Epidermal melanocyte (primary cell): ENCODE measurements at regions not wholly inside any gene's neighbourhood (a gene's known extent, or its start where the extent isn't known, plus 50 kb on each side); places are given as distances from the start of the nearest gene placed in this dataset.

ENCODE experiments used
- DNase-seq: peaks from one replicate; pipeline ENCODE4 v3.0.0; 2011; ENCODE audit warnings: low spot score; ENCODE audit not compliant: insufficient read length

DNA sequence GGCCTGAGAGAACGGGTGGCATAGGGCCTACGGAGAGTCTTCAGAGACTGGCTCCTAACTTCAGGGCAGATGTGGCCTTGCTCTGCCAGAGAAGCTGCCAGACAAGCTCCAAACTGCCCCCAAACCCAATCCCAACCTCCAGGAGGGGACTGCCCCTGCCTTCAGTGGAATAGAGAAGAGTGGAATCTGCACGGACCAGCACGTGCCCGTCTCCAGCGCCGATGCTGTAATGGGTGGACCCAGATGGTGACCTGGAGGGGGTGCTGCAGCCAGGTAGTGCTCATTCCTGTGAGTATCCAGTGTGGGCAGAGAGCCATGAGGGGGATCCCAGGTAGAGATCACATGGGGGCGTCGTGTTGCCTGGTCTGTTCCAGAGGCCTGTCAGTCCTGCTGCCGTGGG lies 73.2 kb upstream of the NKX1-1 start:
- DNase-seq = no peak

DNA sequence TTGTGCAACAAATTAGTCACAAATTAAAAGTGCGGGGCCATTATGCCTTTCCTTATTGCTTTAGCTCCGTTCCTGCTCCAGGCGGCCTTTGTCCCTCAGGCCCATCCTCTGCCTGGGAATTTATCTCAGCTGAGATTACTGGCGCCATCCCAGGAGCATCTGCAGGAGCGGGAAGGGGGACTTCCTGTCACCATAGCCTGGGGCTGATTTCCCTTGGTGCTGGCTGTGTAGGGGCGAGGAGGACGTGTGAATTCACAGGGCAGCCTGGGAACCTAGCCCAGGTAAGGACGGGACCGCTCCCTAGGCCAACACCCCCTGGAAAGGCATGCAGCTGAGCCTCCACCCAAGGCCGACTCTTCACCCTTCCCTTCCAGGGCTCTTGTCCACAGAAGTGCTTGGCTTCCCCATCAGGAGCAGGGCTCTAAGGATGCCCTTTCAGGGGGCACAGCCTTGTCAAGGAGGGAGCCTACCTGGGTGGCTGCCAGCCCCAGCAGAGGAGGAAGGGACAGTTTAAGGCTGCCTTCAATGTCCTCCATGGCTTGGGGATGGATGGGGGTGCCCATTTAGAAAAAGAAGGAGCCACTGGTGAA lies 72.6 kb upstream of the NKX1-1 start:
- no peak for DNase-seq

DNA sequence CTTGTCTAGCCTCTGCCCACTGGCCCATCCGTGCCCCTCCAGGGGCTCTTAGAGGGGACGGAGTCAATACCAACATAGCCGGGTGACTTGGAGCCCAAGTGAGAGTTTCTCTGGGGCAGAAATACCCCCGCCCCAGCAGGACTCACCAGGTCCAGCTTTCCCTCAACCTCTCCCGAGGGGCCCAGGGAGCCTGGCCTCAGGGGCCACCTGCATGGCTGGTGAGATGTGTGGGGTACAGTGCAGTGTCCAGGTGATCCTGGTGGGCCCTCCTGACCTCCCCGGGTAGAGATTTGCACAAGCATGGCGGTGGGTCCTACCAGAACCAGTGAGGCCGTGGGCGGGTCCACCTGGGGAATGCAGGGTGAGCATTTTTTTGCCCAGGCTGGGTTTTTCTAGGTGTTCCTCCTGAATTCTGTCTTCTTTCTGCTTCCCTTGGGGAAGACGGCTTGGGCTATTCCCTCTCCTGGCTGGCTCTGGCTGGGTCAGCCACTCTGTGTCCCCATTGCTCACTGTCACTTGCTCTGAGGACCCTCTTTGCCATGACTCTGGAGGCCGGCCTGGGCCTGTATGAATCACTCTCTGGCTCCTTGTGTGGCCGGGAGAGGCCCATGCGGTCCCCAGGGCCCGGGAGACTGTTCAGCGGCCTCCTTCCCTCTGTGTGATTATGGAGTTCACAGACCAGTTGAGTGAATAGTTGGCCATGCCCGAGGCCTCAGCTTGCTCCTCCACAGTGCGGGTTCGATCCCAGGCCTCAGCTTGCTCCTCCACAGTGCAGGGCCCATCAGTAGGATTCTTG lies 71.0 kb upstream of the NKX1-1 start:
- no peak for DNase-seq

DNA sequence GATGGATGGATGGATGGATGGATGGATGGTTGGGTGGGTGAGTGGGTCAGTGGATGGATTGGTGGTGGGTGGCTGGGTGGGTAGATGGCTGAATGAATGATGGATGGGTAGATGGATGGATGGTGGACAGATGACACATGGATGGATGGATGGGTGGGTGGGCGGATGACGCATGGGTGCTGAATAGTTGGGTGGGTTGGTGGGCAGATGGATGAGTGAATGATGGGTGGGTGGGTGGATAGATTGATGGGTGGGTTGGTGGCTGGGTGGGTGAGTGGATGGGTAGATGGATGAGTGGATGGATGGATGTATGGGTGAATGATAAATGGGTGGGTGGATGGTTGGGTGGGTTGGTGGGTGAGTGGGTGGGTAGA lies 69.9 kb upstream of the NKX1-1 start:
- no peak for DNase-seq

DNA sequence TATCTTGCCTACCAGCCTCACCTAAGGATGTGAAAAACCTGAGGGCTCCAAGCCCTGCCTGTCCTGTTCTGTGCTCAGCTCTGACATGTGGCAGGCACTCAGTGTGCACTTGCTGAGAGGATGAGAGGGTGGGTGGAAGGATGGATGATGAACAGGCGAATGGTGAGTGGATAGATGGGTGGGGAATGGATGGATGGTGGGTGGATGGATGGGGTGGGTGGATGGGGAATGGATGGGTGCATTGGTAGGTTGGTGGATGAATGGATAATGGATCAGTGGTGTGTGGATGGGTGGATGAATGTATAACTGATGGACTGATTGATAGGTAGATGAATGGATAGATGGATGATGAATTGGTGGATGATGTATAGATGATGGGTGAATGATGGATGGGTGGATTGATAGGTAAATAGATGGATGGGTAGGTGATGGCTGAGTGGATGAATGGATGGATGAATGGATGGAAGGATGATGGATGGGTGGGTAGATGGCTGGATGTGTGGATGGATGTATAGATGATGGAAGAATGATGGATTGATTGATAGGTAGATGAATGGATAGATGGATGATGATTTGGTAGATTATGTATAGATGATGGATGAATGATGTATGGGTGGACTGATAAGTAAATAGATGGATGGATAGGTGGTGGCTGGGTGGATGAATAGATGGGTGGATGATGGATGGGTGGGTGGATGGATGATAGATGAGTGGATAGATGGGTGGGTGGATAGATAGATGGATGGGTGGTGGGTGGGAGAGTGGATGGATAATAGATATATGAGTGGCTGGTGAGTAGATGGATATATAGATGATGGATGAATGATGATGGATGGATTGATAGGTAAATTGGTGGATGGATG lies 69.3 kb upstream of the NKX1-1 start:
- no peak for DNase-seq

DNA sequence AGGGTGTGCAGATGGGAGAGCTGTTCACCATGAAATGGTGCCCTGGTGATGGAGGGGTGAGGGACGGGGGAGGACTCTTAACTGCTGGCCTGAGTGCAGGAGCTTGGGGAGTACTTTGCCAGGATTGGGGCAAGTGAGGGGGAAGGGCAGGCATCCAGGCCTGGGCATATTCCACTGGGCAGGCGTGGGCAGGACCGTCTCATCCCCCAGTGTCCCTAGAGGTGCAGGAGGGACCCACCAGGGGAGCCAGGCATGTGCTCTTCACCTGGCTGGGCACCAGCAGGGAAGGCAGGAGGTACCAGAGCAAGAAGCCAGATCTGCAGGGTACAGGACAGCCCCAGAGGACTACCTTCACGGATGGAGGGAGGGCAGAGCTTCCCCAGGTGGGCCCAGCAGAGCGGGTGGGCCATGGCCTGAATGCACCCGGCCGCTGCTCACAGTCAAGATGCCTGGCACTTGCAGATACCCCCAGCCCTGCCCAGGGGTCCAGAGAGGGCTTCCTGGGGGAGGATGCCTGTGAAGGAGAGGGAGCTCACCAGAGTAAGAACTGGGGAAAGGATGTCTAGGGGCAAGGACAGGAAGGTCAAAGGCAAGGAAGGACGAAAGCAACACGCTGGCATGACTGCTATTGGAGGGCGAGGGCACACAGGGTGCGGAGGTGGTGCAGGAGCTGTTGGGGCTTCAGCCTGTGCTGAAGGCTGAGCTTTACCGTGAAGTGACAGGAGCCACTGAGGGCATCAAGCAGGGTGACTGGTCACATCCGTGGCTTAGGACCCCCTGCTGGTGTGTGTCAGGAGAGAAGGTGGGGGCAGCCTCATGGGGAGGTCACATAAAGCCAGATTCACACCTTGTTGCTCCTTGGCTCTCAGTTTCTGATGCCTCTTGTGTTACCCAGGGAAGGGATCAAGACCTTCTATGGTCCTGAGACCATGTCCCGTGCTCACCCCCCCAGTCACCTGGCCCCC lies 68.2 kb upstream of the NKX1-1 start:
- no peak for DNase-seq

DNA sequence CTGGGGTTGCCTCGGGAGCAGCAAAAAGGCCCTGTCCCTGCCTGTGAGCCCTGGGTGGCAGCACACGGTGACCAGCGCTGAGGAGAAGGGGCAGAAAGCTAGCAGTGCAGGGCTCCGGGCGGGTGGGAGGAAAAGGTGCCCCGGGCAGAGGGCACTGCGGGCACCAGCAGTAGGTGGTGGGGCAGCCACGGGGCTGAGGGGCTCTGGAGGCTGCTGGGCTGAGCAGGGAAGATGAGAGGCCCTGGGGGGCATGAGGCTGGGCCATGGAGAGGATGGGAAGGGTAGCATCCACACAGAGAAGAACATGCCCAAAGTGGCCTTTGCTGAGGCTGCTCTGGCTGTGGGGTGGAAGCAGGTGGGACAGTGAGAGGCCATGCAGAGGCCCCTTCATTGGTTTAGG lies 67.5 kb upstream of the NKX1-1 start:
- no peak for DNase-seq

DNA sequence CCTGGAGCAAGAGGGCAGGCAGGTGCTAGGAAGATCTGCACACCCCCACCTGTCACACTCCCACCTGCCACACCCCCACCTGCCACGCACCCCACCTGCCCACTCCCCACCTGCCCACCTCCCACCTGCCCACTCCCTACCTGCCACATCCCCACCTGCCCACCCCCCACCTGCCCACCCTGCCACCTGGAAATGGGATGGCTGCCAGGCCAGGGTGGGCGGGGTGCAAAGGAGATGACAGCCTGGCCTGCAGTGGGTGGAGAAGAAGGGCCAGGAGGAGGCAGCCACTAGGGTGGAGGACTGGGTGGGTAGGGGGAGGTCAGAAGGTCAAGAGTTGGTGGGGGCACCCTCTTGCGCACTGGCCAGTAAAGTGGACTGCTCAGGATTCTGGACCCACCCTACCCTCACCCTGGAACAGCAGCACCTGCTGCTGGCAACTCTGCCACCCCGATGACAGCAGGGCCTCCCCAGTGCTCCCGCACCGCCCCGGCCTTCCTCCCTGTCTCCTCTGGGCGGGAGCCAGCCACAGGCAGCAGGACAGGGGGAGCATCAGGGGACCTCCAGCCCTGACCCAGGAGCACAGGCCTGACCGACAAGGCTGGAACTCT lies 66.8 kb upstream of the NKX1-1 start:
- no peak for DNase-seq

DNA sequence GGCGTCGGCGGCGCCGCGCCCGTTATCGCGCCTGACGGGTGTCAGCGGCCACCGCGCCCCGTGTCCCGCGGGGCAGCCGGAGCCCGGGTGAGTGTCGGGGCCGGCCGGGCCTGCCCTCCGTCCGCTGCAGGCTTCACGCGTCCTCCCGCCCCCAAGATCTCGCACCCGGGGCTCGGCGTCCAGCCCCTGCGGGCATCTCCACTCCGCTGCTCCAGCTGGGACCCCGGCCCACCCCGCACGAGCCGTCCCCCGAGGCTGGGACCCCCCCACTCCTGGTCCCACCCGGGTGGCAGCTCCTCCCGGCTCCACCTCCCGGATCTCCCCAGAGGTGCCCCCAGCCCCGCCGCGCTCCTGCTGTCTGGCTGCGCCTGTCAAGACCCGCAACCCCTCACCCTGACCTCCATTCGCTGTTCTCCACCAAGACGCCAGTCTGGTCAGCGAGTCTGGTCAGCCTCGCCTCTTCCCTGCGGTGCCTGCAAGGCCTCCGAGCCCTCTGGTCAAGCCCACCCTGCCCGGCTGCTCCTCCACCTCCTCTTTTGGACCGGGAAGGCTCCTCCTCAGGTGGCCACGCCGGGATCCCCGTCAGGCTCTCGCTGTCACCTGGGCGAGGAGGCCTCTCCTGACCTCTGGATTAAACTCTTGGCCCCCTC lies 66.0 kb upstream of the NKX1-1 start:
- no peak for DNase-seq

DNA sequence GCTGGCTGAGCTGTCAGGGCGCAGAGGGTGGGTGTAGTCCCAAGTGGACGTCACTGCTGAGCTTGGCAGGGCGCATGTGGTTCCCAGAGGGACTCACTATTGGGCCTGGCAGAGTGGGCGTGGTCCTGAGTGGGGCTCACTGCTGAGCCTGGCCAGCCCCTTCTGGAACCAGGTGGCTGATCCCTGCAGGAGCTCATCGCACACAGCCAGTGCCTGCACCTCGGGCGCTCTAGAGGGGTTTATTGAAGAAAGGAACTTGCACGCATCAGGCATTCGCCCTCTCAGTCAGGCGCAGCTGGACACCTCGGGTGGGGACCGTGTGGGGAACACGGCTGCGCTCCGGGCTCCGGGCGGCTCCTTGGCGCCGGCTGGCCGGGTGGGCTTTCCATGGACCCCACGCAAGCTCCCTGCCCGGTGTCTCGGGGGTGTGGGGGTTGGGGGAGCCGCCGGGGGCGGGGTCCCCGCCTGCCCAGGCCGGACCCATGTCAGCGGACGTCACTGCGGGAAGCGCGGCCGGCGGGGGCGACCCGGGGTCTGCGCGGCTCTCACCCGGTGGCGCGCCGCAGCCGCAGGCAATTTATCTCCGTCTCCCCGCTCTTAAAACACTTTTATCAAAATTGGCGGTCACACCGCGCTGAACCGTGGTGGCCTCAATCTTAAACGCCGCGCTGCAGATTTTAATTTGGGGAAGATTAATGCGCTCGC lies 65.4 kb upstream of the NKX1-1 start:
- no peak for DNase-seq

DNA sequence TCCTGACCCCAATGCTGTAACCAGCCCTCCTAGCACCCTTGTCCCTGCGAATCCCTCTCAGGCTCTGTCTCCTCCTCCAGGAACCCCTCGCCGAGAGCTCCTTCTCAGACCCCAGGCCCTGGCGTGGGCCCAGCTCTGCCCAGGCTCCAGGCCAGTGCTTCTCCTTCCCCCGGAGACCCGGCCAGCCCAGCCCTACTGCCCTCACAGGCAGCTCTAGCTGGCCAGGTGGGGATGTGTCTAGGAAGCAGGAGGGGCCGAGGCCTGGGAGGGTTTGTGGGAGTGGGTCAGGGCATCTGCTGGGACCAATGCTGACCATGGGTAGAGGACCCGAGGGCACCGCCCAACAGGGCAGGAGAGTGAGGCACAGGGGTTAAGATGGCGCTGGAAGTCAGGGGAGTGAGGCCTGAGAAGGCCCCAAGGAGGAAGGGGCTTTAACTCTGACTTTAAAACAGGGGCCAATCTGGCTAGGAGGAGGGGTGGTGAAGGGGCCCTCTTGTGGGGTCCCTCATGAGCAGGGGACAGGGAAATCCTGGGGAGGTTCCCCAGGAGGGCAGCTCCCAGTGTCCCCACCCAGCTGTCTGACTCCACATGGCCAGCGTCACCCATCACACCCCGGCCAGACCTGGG lies 64.7 kb upstream of the NKX1-1 start:
- DNase-seq = no peak

DNA sequence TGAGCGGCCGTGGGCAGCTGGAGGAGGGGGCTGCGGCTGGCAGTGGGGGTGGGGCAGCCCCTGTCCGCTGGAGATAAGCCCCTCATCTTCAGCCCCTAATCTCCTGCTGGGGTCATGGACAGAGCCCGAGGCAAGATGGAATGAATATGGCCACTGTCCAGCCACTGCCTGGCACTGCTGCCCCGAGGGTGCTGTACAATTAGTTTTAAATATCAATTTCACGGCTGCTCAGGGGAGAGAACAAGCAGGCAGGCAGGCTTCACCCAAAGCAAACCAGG lies 64.1 kb upstream of the NKX1-1 start:
- DNase-seq = no peak

DNA sequence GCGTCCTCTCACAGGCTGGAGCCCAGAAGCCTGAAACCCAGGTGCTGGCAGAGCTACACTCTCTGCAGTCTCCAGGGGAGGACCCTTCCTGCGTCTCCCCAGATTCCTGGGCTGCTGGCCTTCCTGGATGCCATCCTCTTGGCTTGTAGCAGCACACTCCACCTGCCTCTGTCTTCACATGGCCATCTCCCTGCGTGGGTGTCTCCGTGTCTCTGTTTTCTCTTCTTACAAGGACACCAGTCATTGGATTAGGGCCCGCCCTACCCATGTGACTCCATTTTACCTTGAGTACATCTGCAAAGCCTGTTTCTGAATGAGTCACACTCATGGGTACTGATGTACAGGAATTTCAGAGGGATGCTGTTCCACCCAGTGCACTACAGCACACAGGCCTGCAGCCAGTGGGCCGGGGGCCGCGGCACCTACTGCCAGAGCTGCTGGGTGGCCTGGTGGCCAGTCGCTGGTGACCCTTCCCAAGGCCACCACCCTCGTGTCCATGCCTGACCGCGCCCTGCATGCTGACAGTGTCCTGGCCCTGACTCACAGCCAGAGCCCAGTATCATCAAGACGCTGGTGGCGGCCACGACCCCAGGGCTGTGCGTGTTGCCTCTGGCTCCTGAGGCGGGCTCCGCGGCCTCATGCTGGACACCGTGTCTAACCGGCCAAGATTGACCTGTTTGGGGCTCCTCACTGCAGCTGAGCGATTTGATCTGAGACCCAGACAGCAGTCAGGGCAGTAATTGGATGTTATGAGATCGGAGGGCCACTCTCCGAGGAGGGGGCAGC lies 63.6 kb upstream of the NKX1-1 start:
- no peak for DNase-seq

DNA sequence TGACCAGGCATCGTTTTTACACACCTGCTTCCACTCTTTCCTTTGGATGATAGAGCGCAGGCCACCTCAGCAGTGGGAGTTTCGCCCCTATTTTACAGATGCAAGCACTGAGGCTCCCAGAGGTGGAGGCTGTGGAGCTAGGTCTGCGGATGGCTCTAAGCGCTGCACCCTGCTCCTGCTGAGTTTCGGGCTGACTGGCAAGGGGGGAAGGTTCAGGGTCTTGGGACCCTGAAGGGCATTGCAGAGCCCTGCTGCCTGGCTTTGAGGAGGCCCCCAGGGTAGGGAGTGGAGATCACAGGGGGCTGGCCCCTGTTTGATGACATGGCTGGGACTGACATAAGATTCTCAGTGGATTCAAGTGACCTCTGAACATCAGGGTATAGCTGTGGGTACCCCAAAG lies 62.8 kb upstream of the NKX1-1 start:
- DNase-seq = no peak

DNA sequence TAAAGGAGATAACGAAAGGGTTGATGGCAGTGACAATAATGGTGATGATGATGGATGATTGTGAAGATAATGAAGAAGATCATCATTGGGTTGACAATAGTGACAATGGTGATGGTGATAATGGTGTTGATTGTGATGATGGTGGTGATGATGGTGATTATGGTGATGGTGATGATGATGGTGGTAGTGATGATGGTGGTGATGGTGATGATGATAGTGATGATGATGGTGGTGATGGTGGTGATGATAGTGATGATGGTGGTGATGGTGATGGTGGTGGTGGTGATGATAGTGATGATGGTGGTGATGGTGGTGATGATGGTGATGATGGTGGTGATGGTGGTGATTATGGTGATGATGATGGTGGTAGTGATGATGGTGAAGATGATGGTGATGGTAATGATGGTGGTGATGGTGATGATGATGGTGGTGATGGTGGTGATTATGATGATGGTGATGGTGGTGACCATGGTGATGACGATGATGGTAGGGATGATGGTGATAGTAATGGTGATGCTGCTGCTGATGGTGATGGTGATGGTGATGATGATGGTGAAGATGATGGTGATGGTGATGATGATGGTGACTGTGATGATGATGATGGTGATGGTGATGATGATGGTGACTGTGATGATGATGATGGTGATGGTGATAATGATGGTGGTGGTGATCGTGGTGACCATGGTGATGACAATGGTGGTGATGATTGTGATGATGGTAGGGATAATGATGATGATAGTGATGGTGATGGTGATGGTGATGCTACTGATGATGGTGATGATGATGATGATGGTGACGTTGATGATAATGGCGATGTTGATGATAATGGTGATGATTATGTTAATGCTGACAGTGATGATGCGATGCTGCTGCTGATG lies 61.6 kb upstream of the NKX1-1 start:
- no peak for DNase-seq

DNA sequence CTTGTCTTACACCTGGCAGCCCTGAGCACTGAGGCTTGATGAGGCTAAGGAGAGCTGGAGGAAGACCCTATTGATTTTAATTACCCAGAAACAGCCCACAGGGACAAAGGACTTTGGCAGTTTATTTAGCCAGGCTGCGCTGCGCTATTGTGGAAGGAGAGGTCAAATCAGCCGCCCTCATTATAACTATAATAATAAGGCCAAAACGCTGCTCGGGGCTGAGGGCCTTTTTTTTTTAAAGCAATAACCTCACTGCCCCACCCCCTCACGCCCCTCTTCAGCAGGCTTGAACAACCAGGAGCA lies 60.6 kb upstream of the NKX1-1 start:
- DNase-seq = no peak

DNA sequence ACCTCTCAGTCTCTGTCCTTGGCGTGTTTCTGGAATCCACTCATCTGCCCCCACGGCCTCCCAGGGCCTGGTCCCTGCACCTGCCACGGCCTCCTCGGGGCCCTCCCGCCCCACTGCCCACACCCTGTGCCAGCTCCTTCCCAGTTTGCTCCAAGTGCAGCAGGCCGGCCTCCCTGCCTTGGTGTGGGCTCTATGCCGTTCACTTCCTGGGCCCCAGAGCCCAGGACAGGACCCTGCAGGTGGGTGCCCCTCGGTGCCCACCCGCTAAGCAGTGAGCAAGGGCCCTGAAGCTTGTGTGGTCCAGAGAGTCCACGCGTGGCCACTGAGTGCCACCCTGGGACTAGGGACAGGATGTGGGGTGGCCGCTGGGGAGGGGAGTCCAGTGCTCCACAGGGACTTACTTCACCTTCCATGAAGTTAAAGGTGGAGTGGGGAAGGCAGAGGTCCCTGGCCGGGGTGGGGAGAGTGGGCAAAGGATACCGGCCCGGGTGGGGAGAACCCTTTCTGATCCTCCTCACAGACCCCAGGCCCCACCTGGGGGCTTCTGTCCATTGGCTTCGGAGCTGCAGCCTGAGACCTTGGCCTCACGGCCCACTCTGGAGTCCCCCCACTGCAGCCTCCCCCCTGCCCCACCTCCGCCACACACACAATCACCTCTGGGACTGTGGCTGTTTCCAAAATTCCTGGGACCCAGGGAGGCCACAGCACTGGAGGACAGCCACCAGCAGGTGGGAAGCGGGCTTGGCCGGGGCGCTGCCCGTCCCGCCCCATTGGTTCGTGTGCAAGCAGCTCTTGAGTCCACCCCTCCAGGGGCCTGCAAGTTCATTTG lies 60.0 kb upstream of the NKX1-1 start:
- no peak for DNase-seq
